ENCODE measurements at regions not wholly inside any gene's neighbourhood (a gene's known extent, or its start where the extent isn't known, plus 50 kb on each side); places are given as distances from the start of the nearest gene placed in this dataset.

DNA sequence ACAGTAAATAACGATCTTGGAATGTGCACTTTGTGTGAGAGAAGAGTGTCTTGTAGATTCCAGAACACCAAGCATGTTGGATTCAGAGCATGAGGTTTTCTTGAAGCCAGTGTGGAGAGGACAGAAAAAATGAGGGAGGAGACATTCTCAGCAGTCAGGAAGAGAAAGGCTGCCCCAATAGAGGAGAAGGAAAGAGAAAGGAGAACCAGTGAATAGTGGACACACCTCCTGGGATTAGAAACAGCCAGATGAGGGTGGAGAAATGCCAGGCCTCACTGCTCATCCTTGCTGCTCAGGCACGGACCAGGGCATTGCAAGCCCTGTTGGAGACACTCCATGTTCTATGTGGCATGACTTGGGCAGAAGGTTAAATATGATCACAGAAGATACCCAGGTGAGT, 69.0 kb upstream of the KAZN start:
- Histone ChIP-seq H3K36me3 (ENCODE audit: control insufficient read depth, insufficient read depth, low read length) (no peaks in the 10 kb centered on the region), H3K56ac (ENCODE audit: low read length) (no peak overlapping the region), H3K23ac (ENCODE audit: low read length) (no peak overlapping the region), H3K18ac (ENCODE audit: low read length) (no peak overlapping the region), H2BK5ac (ENCODE audit: low read length) (no peak overlapping the region), H4K5ac (ENCODE audit: low read length) (no peak overlapping the region), H3K4ac (ENCODE audit: low read depth, low read length) (no peak overlapping the region), H2AK5ac (ENCODE audit: low read length) (no peak overlapping the region), H3K4me1 (ENCODE audit: control insufficient read depth, low read depth, low read length) (no peaks in the 10 kb centered on the region), H2BK15ac (replicated peaks; ENCODE audit: low read depth) (no peak overlapping the region), H3K79me1 (ENCODE audit: low read length) (no peaks in the 10 kb centered on the region), H3K4me2 (ENCODE audit: low read length) (no peak overlapping the region), H2BK120ac (ENCODE audit: low read depth, low read length) (no peak overlapping the region), H3K27me3 (ENCODE audit: insufficient read depth, low read length, poor library complexity) (no peaks in the 10 kb centered on the region), H3K4me3 (ENCODE audit: low read length) (no peak overlapping the region), H4K8ac (ENCODE audit: low read depth, low read length) (no peak overlapping the region), H3K79me2 (ENCODE audit: control insufficient read depth, insufficient read depth, low read length) (no peaks in the 10 kb centered on the region), H3K9ac (ENCODE audit: low read length) (no peak overlapping the region), H3K27ac (ENCODE audit: low read depth, low read length) (no peak overlapping the region)
- WGBS (ENCODE audit: extremely low coverage, insufficient coverage, low lambda C conversion rate), result no CpG with 5 or more reads among the region's 2 CpGs
- no peak for DNase-seq

DNA sequence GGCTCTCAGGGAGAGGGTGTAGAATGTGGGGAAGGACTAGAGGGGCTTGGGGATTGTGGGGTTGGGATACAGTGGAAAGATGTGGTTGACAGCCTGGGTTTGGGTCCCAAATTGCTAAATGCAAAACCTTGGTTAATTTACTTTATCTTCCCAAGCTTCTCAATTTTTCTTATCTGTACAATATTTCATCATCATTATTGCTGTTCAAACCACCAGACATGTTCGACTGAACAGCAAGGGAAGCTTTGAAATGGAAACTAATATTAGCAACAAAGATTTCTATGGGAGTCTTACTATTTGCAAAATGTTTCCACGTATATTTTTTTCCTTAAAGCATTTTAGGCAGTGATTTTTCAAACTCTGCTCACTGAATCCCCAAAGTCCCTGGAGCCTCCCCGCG, 67.0 kb upstream of the KAZN start:
- Histone ChIP-seq H3K36me3 (ENCODE audit: control insufficient read depth, insufficient read depth, low read length) (no peaks in the 10 kb centered on the region), H3K79me1 (ENCODE audit: low read length) (no peaks in the 10 kb centered on the region), H3K4me2 (ENCODE audit: low read length) (no peak overlapping the region), H3K56ac (ENCODE audit: low read length) (no peak overlapping the region), H3K27me3 (ENCODE audit: insufficient read depth, low read length, poor library complexity) (no peaks in the 10 kb centered on the region), H2AK5ac (ENCODE audit: low read length) (no peak overlapping the region), H3K4me3 (ENCODE audit: low read length) (no peak overlapping the region), H3K23ac (ENCODE audit: low read length) (no peak overlapping the region), H3K9ac (ENCODE audit: low read length) (no peak overlapping the region), H3K4ac (ENCODE audit: low read depth, low read length) (no peak overlapping the region), H2BK15ac (replicated peaks; ENCODE audit: low read depth) (no peak overlapping the region), H3K79me2 (ENCODE audit: control insufficient read depth, insufficient read depth, low read length) (no peaks in the 10 kb centered on the region), H4K8ac (ENCODE audit: low read depth, low read length) (no peak overlapping the region), H2BK120ac (ENCODE audit: low read depth, low read length) (no peak overlapping the region), H4K5ac (ENCODE audit: low read length) (no peak overlapping the region), H3K27ac (ENCODE audit: low read depth, low read length) (no peak overlapping the region), H3K4me1 (ENCODE audit: control insufficient read depth, low read depth, low read length) (no peaks in the 10 kb centered on the region), H3K18ac (ENCODE audit: low read length) (no peak overlapping the region), H2BK5ac (ENCODE audit: low read length) (no peak overlapping the region)
- no peak for DNase-seq
- no CpG with 5 or more reads among the region's 4 CpGs for WGBS (ENCODE audit: extremely low coverage, insufficient coverage, low lambda C conversion rate)

DNA sequence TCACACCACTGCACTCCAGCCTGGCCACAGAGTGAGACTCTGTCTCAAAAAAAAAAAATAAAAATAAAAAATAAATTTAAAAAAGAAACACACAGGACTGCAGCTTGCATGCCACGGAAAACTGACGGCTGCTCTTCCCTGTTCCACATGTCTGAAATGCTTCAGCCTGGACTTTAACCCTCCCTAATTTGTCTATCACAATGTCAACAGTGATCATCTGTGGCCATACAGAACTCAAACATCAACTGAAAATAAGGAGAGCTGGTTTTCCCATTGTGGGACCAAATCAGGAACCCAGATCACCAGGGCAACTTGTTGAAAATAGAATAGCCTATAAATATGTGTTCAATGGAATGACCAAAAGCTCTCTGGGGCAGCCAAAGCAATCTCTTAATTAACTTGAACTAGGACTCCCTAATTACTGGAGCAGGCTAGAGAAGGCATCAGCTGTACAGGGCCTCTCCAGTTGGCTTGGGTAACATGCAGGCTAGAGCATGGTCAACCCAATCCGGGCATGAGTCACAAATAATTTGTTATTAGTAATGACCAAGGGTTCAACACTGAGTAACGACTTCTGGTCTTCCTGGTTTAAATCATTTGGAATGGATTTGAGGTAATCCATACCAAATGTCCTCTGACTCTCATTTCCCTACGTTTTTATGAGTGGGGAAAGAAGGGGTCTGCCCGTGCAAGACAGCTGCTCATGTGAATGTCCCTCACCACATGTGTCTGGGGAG, 62.7 kb upstream of the KAZN start:
- Histone ChIP-seq H3K18ac (ENCODE audit: low read length) (no peak overlapping the region), H2BK5ac (ENCODE audit: low read length) (no peak overlapping the region), H3K9ac (ENCODE audit: low read length) (no peak overlapping the region), H3K23ac (ENCODE audit: low read length) (no peak overlapping the region), H4K5ac (ENCODE audit: low read length) (no peak overlapping the region), H4K8ac (ENCODE audit: low read depth, low read length) (no peak overlapping the region), H3K27me3 (ENCODE audit: insufficient read depth, low read length, poor library complexity) (no peaks in the 10 kb centered on the region), H3K4ac (ENCODE audit: low read depth, low read length) (no peak overlapping the region), H3K56ac (ENCODE audit: low read length) (no peak overlapping the region), H2AK5ac (ENCODE audit: low read length) (no peak overlapping the region), H2BK15ac (replicated peaks; ENCODE audit: low read depth) (no peak overlapping the region), H3K4me2 (ENCODE audit: low read length) (no peak overlapping the region), H3K79me2 (ENCODE audit: control insufficient read depth, insufficient read depth, low read length) (no peaks in the 10 kb centered on the region), H3K4me3 (ENCODE audit: low read length) (no peak overlapping the region), H3K79me1 (ENCODE audit: low read length) (no peaks in the 10 kb centered on the region), H3K27ac (ENCODE audit: low read depth, low read length) (no peak overlapping the region), H3K36me3 (ENCODE audit: control insufficient read depth, insufficient read depth, low read length) (no peaks in the 10 kb centered on the region), H3K4me1 (ENCODE audit: control insufficient read depth, low read depth, low read length) (no peaks in the 10 kb centered on the region), H2BK120ac (ENCODE audit: low read depth, low read length) (no peak overlapping the region)
- DNase-seq, result no peak
- no CpG with 5 or more reads among the region's 6 CpGs for WGBS (ENCODE audit: extremely low coverage, insufficient coverage, low lambda C conversion rate)

DNA sequence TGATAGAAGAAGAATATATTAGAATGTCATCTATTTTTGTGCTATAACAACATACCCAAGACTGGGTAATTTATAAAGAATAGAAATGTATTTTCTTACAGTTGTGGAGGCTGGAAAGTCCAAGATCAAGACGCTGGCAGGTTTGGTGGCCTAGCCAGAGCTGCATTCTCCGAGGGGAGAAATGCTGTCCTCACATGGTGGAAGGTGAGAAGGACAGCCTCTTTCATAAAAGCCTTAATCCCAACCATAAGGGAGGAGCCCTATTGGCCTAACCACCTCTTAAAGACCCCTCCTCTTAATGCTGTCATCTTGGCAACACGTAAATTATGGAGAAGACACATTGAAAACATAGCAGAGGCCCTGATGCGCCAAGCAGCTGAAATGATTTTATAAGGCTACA, 60.1 kb upstream of the KAZN start:
- no peak overlapping the region for H4K5ac ChIP-seq (ENCODE audit: low read length)
- H3K18ac ChIP-seq (ENCODE audit: low read length), result no peak overlapping the region
- no peak overlapping the region for H3K23ac ChIP-seq (ENCODE audit: low read length)
- no peaks in the 10 kb centered on the region for H3K27me3 ChIP-seq (ENCODE audit: insufficient read depth, low read length, poor library complexity)
- no peaks in the 10 kb centered on the region for H3K4me1 ChIP-seq (ENCODE audit: control insufficient read depth, low read depth, low read length)
- no peak overlapping the region for H3K56ac ChIP-seq (ENCODE audit: low read length)
- H3K27ac ChIP-seq (ENCODE audit: low read depth, low read length), result no peak overlapping the region
- H3K4me3 ChIP-seq (ENCODE audit: low read length), result no peak overlapping the region
- no peaks in the 10 kb centered on the region for H3K36me3 ChIP-seq (ENCODE audit: control insufficient read depth, insufficient read depth, low read length)
- H3K4ac ChIP-seq (ENCODE audit: low read depth, low read length), result no peak overlapping the region
- WGBS (ENCODE audit: extremely low coverage, insufficient coverage, low lambda C conversion rate), result no CpG with 5 or more reads among the region's 4 CpGs
- no peak overlapping the region for H3K9ac ChIP-seq (ENCODE audit: low read length)
- DNase-seq, result peak; percentile 56
- no peak overlapping the region for H2AK5ac ChIP-seq (ENCODE audit: low read length)
- no peak overlapping the region for H3K4me2 ChIP-seq (ENCODE audit: low read length)
- no peaks in the 10 kb centered on the region for H3K79me2 ChIP-seq (ENCODE audit: control insufficient read depth, insufficient read depth, low read length)
- no peak overlapping the region for H4K8ac ChIP-seq (ENCODE audit: low read depth, low read length)
- H3K79me1 ChIP-seq (ENCODE audit: low read length), result no peaks in the 10 kb centered on the region
- no peak overlapping the region for H2BK120ac ChIP-seq (ENCODE audit: low read depth, low read length)
- H2BK5ac ChIP-seq (ENCODE audit: low read length), result no peak overlapping the region
- no peak overlapping the region for H2BK15ac ChIP-seq (replicated peaks; ENCODE audit: low read depth)

DNA sequence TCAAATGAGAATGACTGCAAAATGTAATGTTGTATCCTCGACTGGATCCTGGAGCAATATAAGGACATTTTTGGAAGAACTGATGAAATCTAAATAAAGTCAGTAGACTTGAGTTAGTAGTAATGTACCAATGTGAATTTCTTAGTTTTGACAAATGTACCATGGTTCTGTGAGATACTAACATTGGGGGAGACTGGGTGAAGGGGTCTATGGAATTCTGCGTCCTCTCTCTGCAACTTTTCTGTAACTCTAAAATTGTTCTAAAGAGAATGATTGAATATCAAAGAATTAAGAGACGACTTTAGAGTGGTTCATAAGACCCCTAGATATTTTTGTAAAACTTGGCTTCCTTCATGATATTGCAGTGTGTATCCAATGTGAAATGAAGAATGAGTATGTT, 59.2 kb upstream of the KAZN start:
- no peak overlapping the region for H2BK5ac ChIP-seq (ENCODE audit: low read length)
- H3K23ac ChIP-seq (ENCODE audit: low read length), result no peak overlapping the region
- no peak overlapping the region for H3K18ac ChIP-seq (ENCODE audit: low read length)
- no peak overlapping the region for H3K9ac ChIP-seq (ENCODE audit: low read length)
- no peak overlapping the region for H2AK5ac ChIP-seq (ENCODE audit: low read length)
- H4K5ac ChIP-seq (ENCODE audit: low read length), result no peak overlapping the region
- H3K4me1 ChIP-seq (ENCODE audit: control insufficient read depth, low read depth, low read length), result no peaks in the 10 kb centered on the region
- no peaks in the 10 kb centered on the region for H3K79me1 ChIP-seq (ENCODE audit: low read length)
- no peaks in the 10 kb centered on the region for H3K79me2 ChIP-seq (ENCODE audit: control insufficient read depth, insufficient read depth, low read length)
- no peak overlapping the region for H2BK120ac ChIP-seq (ENCODE audit: low read depth, low read length)
- H3K36me3 ChIP-seq (ENCODE audit: control insufficient read depth, insufficient read depth, low read length), result no peaks in the 10 kb centered on the region
- no peak overlapping the region for H3K56ac ChIP-seq (ENCODE audit: low read length)
- H3K4me2 ChIP-seq (ENCODE audit: low read length), result no peak overlapping the region
- DNase-seq, result no peak
- H2BK15ac ChIP-seq (replicated peaks; ENCODE audit: low read depth), result no peak overlapping the region
- no peak overlapping the region for H4K8ac ChIP-seq (ENCODE audit: low read depth, low read length)
- H3K4ac ChIP-seq (ENCODE audit: low read depth, low read length), result no peak overlapping the region
- no peaks in the 10 kb centered on the region for H3K27me3 ChIP-seq (ENCODE audit: insufficient read depth, low read length, poor library complexity)
- no CpG with 5 or more reads among the region's 3 CpGs for WGBS (ENCODE audit: extremely low coverage, insufficient coverage, low lambda C conversion rate)
- H3K4me3 ChIP-seq (ENCODE audit: low read length), result no peak overlapping the region
- no peak overlapping the region for H3K27ac ChIP-seq (ENCODE audit: low read depth, low read length)

DNA sequence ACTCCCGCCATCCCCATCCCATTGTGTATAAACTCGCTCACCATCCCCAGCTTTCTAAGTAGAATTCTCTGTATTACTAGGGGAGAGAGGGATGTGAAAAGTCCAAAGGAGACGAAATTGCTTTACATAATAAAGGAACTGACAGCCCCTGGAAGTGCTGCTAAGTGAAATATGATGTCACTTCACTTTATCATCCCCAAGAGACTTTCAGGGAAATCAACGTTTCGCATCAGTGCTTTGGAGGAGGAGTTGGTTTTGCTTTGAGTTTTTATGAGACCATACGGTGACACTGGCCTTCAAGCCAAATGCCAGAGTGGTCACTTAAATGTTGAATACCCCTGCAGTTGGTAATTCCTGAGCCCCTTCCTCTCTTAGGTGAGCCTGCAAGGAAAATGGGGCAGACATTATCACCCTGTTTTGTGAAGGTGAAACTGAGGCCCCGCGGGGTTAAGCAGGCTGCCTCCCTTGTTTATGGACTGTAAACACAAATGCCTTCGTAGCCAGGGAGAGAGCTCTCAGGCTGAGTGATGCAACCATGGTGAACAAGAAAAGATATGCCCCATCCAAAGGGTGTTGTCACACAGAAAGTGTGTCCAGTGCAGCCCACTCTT, 58.4 kb upstream of the KAZN start:
- Histone ChIP-seq H3K79me2 (ENCODE audit: control insufficient read depth, insufficient read depth, low read length) (no peaks in the 10 kb centered on the region), H3K36me3 (ENCODE audit: control insufficient read depth, insufficient read depth, low read length) (no peaks in the 10 kb centered on the region), H2AK5ac (ENCODE audit: low read length) (no peak overlapping the region), H3K4me3 (ENCODE audit: low read length) (no peak overlapping the region), H3K18ac (ENCODE audit: low read length) (no peak overlapping the region), H3K23ac (ENCODE audit: low read length) (no peak overlapping the region), H3K27me3 (ENCODE audit: insufficient read depth, low read length, poor library complexity) (no peaks in the 10 kb centered on the region), H4K5ac (ENCODE audit: low read length) (no peak overlapping the region), H3K4ac (ENCODE audit: low read depth, low read length) (no peak overlapping the region), H2BK15ac (replicated peaks; ENCODE audit: low read depth) (no peak overlapping the region), H3K4me2 (ENCODE audit: low read length) (no peak overlapping the region), H3K9ac (ENCODE audit: low read length) (no peak overlapping the region), H2BK120ac (ENCODE audit: low read depth, low read length) (no peak overlapping the region), H3K79me1 (ENCODE audit: low read length) (no peaks in the 10 kb centered on the region), H4K8ac (ENCODE audit: low read depth, low read length) (no peak overlapping the region), H2BK5ac (ENCODE audit: low read length) (no peak overlapping the region), H3K4me1 (ENCODE audit: control insufficient read depth, low read depth, low read length) (no peaks in the 10 kb centered on the region), H3K27ac (ENCODE audit: low read depth, low read length) (no peak overlapping the region), H3K56ac (ENCODE audit: low read length) (no peak overlapping the region)
- DNase-seq, result no peak
- WGBS (ENCODE audit: extremely low coverage, insufficient coverage, low lambda C conversion rate), result no CpG with 5 or more reads among the region's 9 CpGs
